MM.1S (cell line): ENCODE measurements at regions not wholly inside any gene's neighbourhood (a gene's known extent, or its start where the extent isn't known, plus 50 kb on each side); places are given as distances from the start of the nearest gene placed in this dataset.

Source experiments
- EZH2 ChIP-seq: fragments of 300-600 bp; sonication (generic); optimal IDR thresholded peaks from 2 replicates; pipeline ENCODE3; 2017; ENCODE audit warnings: low read depth, mild to moderate bottlenecking, antibody characterized with exemption, low read length, mixed read lengths
- EZH2phosphoT487 ChIP-seq: fragments of 300-600 bp; sonication (generic); IDR thresholded peaks from 2 replicates; pipeline ENCODE4 v1.6.1; 2018; ENCODE audit warnings: antibody characterized with exemption, low read length
- TF ChIP-seq, protein P1 (sequence below): fragments of 300-600 bp; sonication (generic); IDR thresholded peaks from 2 replicates; pipeline ENCODE4 v1.5.1; 2016; ENCODE audit warnings: antibody characterized with exemption, low read length, mixed read lengths

DNA sequence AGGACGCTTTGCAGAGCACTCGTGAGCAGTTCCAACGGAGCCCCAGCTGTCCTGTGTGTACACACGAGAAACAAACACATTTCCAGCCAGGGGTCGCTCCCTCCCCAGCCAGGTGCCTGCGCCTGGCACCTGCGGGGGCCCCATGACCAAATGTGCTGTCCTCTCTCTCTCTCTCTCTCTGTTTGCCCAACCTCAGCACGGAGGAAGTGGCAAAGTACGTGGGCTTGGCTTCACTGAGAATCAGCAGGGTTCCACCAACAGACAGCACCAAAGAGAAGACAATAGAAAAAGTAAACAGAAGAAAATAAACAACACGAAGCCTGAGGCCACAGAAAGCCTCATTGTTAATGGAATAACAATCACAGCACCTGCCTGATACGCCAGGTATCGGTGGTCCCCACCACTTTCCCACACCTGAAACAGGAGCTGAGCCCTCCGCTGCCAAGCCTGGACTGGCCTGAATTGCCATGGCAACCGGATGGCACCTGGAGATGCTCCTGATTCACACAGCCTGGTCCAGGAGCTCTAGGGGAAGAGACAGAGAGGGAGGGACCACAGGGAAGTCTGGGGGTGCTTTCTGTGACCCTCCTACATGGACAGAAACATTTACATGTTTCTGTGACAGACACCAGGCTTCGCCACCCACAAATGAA lies 103.9 kb upstream of the CACNA1A start:
- TF ChIP-seq, protein P1, sequence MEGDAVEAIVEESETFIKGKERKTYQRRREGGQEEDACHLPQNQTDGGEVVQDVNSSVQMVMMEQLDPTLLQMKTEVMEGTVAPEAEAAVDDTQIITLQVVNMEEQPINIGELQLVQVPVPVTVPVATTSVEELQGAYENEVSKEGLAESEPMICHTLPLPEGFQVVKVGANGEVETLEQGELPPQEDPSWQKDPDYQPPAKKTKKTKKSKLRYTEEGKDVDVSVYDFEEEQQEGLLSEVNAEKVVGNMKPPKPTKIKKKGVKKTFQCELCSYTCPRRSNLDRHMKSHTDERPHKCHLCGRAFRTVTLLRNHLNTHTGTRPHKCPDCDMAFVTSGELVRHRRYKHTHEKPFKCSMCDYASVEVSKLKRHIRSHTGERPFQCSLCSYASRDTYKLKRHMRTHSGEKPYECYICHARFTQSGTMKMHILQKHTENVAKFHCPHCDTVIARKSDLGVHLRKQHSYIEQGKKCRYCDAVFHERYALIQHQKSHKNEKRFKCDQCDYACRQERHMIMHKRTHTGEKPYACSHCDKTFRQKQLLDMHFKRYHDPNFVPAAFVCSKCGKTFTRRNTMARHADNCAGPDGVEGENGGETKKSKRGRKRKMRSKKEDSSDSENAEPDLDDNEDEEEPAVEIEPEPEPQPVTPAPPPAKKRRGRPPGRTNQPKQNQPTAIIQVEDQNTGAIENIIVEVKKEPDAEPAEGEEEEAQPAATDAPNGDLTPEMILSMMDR: no peak
- no peak for TF ChIP-seq EZH2
- no peak for TF ChIP-seq EZH2phosphoT487
